Keratinocyte (primary cell): ENCODE measurements at regions not wholly inside any gene's neighbourhood (a gene's known extent, or its start where the extent isn't known, plus 50 kb on each side); places are given as distances from the start of the nearest gene placed in this dataset.

ENCODE experiments used
- CTCF ChIP-seq, 3 experiments: IDR thresholded peaks in 1 of 3; conservative IDR thresholded peaks in 1 of 3; optimal IDR thresholded peaks in 1 of 3; 2 replicates in 2 of 3; 3 replicates in 1 of 3; pipeline versions ENCODE3 to v1.5.1; 2011; ENCODE audit warnings: low read length in 3 of 3, mild to moderate bottlenecking in 3 of 3, moderate library complexity in 2 of 3, control low read depth in 1 of 3, inconsistent platforms in 1 of 3; ENCODE audit not compliant: insufficient read depth in 2 of 3; ENCODE audit errors: extremely low read depth in 1 of 3
- EZH2 ChIP-seq: IDR thresholded peaks from one replicate; pipeline ENCODE4 v1.6.1; 2012; ENCODE audit warnings: inconsistent platforms, mild to moderate bottlenecking, low read length, moderate library complexity

GRCh38 chr6:14704383-14705271 lies 541.2 kb upstream of the JARID2 start:
- TF ChIP-seq CTCF (optimal IDR thresholded peaks at IDR 0.05 in 1 of 3, IDR thresholded peaks at IDR 0.05 in 1 of 3, conservative IDR thresholded peaks at IDR 0.05 in 1 of 3; ENCODE audit: extremely low read depth in 1 of 3, insufficient read depth in 2 of 3, low read length in 3 of 3) (no peak), EZH2 (no peak)
